AG10803 (cell line): ENCODE measurements at regions not wholly inside any gene's neighbourhood (a gene's known extent, or its start where the extent isn't known, plus 50 kb on each side); places are given as distances from the start of the nearest gene placed in this dataset.
"Not testable (repeated sequence)": the region's sequence is repeated elsewhere in the genome, so short reads cannot be mapped to it uniquely, and the experiment has no call there.

ENCODE experiments used
- DNase-seq: peaks from one replicate; pipeline ENCODE4 v3.0.0; 2010; ENCODE audit warnings: low read depth
- H3K4me3 ChIP-seq: 2 replicates; pipeline ENCODE4 v1.5.1; 2011; ENCODE audit warnings: mild to moderate bottlenecking, low read length, control low read depth
- CTCF ChIP-seq: conservative IDR thresholded peaks from 2 replicates; pipeline ENCODE4 v1.5.1; 2011; ENCODE audit warnings: mild to moderate bottlenecking, low read length, control low read depth, inconsistent platforms

- no peak for DNase-seq
- TF ChIP-seq CTCF = no peak
- no peak overlapping the region for H3K4me3 ChIP-seq
Measured at GRCh38 chr10:30199376-30200016, 140.1 kb upstream of the JCAD start.

GRCh38 chr10:30197186-30197585 is 137.8 kb upstream of the JCAD start:
- TF ChIP-seq CTCF = no peak
- no peak for DNase-seq
- H3K4me3 ChIP-seq = no peak overlapping the region

- DNase-seq = peak; percentile 27
- H3K4me3 ChIP-seq = not testable (repeated sequence)
Measured at GRCh38 chr10:30196559-30196958, 137.2 kb upstream of the JCAD start.

- no peak for DNase-seq
- no peak overlapping the region for H3K4me3 ChIP-seq
- no peak for TF ChIP-seq CTCF
Measured at GRCh38 chr10:30192846-30193608, 133.6 kb upstream of the JCAD start.

GRCh38 chr10:30190577-30191552 is 131.5 kb upstream of the JCAD start:
- TF ChIP-seq CTCF = no peak
- H3K4me3 ChIP-seq = no peak overlapping the region
- DNase-seq = no peak

GRCh38 chr10:30189238-30189580 is 129.8 kb upstream of the JCAD start:
- H3K4me3 ChIP-seq = no peak overlapping the region
- no peak for TF ChIP-seq CTCF
- no peak for DNase-seq

GRCh38 chr10:30188556-30189237 is 129.3 kb upstream of the JCAD start:
- H3K4me3 ChIP-seq = no peak overlapping the region
- TF ChIP-seq CTCF = no peak
- DNase-seq = no peak
